WTC11 (cell line): ENCODE measurements at regions not wholly inside any gene's neighbourhood (a gene's known extent, or its start where the extent isn't known, plus 50 kb on each side); places are given as distances from the start of the nearest gene placed in this dataset.

Source experiments
- ATAC-seq: fragments of 200-7000 bp; cut with Tn5 transposase; 2 replicates; pipeline ENCODE4 v1.10.0; 2021; ENCODE audit warnings: mild to moderate bottlenecking, moderate library complexity
- CTCF ChIA-PET: fragments of 300-600 bp; sonication (Branson Sonifier 250); formaldehyde crosslinking; loops from one replicate; lab custom pipeline; 2021; ENCODE audit warnings: antibody characterized with exemption; lab: Charles Lee
- POLR2A ChIA-PET: fragments of 350-600 bp; sonication (Branson Sonifier 250); formaldehyde crosslinking; loops from one replicate; lab custom pipeline; 2021; ENCODE audit warnings: antibody characterized with exemption; lab: Charles Lee
- DNase-seq: peaks from one replicate; pipeline ENCODE4 v3.0.0; 2021; ENCODE audit warnings: low spot score
- H3K27ac Mint-ChIP-seq: 2 replicates; pipeline ENCODE4 v1.8.0; 2021; ENCODE audit warnings: mixed read lengths
- H3K27me3 Mint-ChIP-seq: 2 replicates; pipeline ENCODE4 v1.8.0; 2021; ENCODE audit warnings: low read depth, mild to moderate bottlenecking, moderate library complexity, mixed read lengths
- H3K36me3 Mint-ChIP-seq: 2 replicates; pipeline ENCODE4 v1.8.0; 2021; ENCODE audit warnings: mixed read lengths
- H3K4me1 Mint-ChIP-seq: 2 replicates; pipeline ENCODE4 v1.8.0; 2022; ENCODE audit warnings: mixed read lengths
- H3K4me3 Mint-ChIP-seq: 2 replicates; pipeline ENCODE4 v1.8.0; 2021; ENCODE audit warnings: mild to moderate bottlenecking, moderate library complexity, mixed read lengths
- H3K9me3 Mint-ChIP-seq: 2 replicates; pipeline ENCODE4 v1.8.0; 2021; ENCODE audit warnings: mixed read lengths
- FOXP1 ChIP-seq: sonication (generic); formaldehyde crosslinking; IDR thresholded peaks from 2 replicates; pipeline ENCODE4 v1.8.0; 2022; ENCODE audit warnings: missing genetic modification reagents, mild to moderate bottlenecking, moderate library complexity, borderline replicate concordance
- GABPB1 ChIP-seq: sonication (generic); formaldehyde crosslinking; IDR thresholded peaks from 2 replicates; pipeline ENCODE4 v1.8.1; 2023; ENCODE audit warnings: mild to moderate bottlenecking, missing genetic modification reagents
- GRHL2 ChIP-seq: fragments of 250-450 bp; sonication (Bioruptor Pico); IDR thresholded peaks from 2 replicates; pipeline ENCODE4 v1.8.0; 2022; ENCODE audit warnings: mild to moderate bottlenecking, moderate library complexity; ENCODE audit not compliant: insufficient replicate concordance, severe bottlenecking
- IRF2 ChIP-seq: sonication (generic); formaldehyde crosslinking; IDR thresholded peaks from 2 replicates; pipeline ENCODE4 v1.8.0; 2022; ENCODE audit warnings: low read depth, missing genetic modification reagents, borderline replicate concordance
- JAZF1 ChIP-seq: fragments of 250-450 bp; sonication (Bioruptor Pico); IDR thresholded peaks from 2 replicates; pipeline ENCODE4 v1.9.0; 2021; ENCODE audit warnings: moderate library complexity, mild to moderate bottlenecking, inconsistent platforms
- NFATC4 ChIP-seq: fragments of 250-450 bp; sonication (Bioruptor Pico); IDR thresholded peaks from 2 replicates; pipeline ENCODE4 v1.9.0; 2021; ENCODE audit warnings: mild to moderate bottlenecking
- PRRX2 ChIP-seq: fragments of 250-450 bp; sonication (Bioruptor Pico); IDR thresholded peaks from 2 replicates; pipeline ENCODE4 v1.8.0; 2021; ENCODE audit warnings: mild to moderate bottlenecking
- ZBTB21 ChIP-seq: sonication (generic); formaldehyde crosslinking; IDR thresholded peaks from 2 replicates; pipeline ENCODE4 v1.8.1; 2023; ENCODE audit warnings: mild to moderate bottlenecking, missing genetic modification reagents, borderline replicate concordance
- ZNF396 ChIP-seq: fragments of 250-450 bp; sonication (Bioruptor Pico); IDR thresholded peaks from 2 replicates; pipeline ENCODE4 v1.8.0; 2021; ENCODE audit warnings: mild to moderate bottlenecking, moderate library complexity, borderline replicate concordance
- ZNF423 ChIP-seq: fragments of 250-450 bp; sonication (Bioruptor Pico); IDR thresholded peaks from 2 replicates; pipeline ENCODE4 v2.1.2; 2022; ENCODE audit warnings: mild to moderate bottlenecking, moderate library complexity
- TF ChIP-seq, protein P1 (sequence below): sonication (generic); formaldehyde crosslinking; conservative IDR thresholded peaks from 2 replicates; pipeline ENCODE4 v1.8.1; 2022; ENCODE audit warnings: mild to moderate bottlenecking, missing genetic modification reagents
- TF ChIP-seq, protein P2 (sequence below): sonication (generic); formaldehyde crosslinking; IDR thresholded peaks from 2 replicates; pipeline ENCODE4 v1.8.1; 2023; ENCODE audit warnings: mild to moderate bottlenecking, missing genetic modification reagents
- TF ChIP-seq, protein P3 (sequence below): fragments of 250-450 bp; sonication (Bioruptor Pico); IDR thresholded peaks from 2 replicates; pipeline ENCODE4 v1.9.0; 2021; ENCODE audit warnings: mild to moderate bottlenecking
- TF ChIP-seq, protein P4 (sequence below): sonication (generic); formaldehyde crosslinking; IDR thresholded peaks from 2 replicates; pipeline ENCODE4 v1.8.1; 2023; ENCODE audit warnings: mild to moderate bottlenecking, missing genetic modification reagents, moderate library complexity
- TF ChIP-seq, protein P5 (sequence below): sonication (generic); formaldehyde crosslinking; IDR thresholded peaks from 2 replicates; pipeline ENCODE4 v1.8.0; 2023; ENCODE audit warnings: missing genetic modification reagents
- TF ChIP-seq, protein P6 (sequence below): sonication (generic); formaldehyde crosslinking; IDR thresholded peaks from 2 replicates; pipeline ENCODE4 v1.8.1; 2023; ENCODE audit warnings: mild to moderate bottlenecking, moderate library complexity, missing genetic modification reagents
- TF ChIP-seq, protein P7 (sequence below): fragments of 250-450 bp; sonication (Bioruptor Pico); IDR thresholded peaks from 2 replicates; pipeline ENCODE4 v1.9.0; 2021; ENCODE audit warnings: mild to moderate bottlenecking, borderline replicate concordance

DNA sequence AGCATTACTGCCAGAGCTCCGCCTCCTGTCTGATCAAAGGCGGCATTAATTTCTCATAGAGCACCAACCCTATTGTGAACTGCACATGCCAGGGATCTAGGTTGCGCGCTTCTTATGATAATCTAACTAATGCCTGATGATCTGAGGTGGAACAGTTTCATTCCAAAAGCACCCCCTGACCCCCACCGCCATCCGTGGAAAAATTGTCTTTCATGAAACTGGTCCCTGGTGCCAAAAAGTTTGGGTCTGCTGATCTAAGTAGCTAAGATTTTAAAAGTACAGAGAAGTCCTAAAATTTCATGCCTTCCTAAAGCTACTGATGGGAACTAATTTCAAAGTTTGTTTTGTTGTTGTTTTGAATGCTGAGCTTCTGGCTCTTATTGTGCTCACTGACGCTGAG is 281.6 kb downstream of the PRL start (continued):
- no peak for TF ChIP-seq ZNF396 (CRISPR knock-in tag)
- TF ChIP-seq FOXP1 (CRISPR knock-in tag) = no peak
- TF ChIP-seq, protein P1, sequence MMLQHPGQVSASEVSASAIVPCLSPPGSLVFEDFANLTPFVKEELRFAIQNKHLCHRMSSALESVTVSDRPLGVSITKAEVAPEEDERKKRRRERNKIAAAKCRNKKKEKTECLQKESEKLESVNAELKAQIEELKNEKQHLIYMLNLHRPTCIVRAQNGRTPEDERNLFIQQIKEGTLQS = no peak
- no peak for TF ChIP-seq ZBTB21 (CRISPR knock-in tag)
- TF ChIP-seq NFATC4 (CRISPR knock-in tag) = no peak
- TF ChIP-seq, protein P2, sequence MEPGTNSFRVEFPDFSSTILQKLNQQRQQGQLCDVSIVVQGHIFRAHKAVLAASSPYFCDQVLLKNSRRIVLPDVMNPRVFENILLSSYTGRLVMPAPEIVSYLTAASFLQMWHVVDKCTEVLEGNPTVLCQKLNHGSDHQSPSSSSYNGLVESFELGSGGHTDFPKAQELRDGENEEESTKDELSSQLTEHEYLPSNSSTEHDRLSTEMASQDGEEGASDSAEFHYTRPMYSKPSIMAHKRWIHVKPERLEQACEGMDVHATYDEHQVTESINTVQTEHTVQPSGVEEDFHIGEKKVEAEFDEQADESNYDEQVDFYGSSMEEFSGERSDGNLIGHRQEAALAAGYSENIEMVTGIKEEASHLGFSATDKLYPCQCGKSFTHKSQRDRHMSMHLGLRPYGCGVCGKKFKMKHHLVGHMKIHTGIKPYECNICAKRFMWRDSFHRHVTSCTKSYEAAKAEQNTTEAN (CRISPR knock-in tag) = no peak
- TF ChIP-seq, protein P3, sequence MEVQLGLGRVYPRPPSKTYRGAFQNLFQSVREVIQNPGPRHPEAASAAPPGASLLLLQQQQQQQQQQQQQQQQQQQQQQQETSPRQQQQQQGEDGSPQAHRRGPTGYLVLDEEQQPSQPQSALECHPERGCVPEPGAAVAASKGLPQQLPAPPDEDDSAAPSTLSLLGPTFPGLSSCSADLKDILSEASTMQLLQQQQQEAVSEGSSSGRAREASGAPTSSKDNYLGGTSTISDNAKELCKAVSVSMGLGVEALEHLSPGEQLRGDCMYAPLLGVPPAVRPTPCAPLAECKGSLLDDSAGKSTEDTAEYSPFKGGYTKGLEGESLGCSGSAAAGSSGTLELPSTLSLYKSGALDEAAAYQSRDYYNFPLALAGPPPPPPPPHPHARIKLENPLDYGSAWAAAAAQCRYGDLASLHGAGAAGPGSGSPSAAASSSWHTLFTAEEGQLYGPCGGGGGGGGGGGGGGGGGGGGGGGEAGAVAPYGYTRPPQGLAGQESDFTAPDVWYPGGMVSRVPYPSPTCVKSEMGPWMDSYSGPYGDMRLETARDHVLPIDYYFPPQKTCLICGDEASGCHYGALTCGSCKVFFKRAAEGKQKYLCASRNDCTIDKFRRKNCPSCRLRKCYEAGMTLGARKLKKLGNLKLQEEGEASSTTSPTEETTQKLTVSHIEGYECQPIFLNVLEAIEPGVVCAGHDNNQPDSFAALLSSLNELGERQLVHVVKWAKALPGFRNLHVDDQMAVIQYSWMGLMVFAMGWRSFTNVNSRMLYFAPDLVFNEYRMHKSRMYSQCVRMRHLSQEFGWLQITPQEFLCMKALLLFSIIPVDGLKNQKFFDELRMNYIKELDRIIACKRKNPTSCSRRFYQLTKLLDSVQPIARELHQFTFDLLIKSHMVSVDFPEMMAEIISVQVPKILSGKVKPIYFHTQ = no peak

DNA sequence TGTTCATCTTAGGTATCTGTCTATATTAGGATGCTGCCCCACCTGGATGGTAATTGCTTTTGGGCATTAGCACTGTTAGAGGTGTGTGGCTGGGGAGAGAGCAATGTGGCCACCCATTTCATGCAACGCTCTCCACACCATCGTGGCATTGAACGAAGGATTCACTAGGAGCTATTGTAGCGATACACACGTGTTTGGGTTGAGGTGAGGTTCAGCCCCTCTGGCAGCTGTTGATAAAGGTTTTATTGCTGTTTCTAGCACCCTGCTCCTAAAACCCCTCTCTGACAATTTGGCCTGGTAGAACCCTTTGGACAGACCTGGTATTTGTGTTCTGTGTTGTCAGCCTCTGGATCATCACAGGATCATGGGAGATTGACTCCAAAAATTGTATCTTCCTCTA is 280.9 kb downstream of the PRL start:
- TF ChIP-seq PRRX2 (no peak), ZNF423 (CRISPR knock-in tag) (no peak), GRHL2 (no peak), GABPB1 (CRISPR knock-in tag) (no peak)
- no peak for ATAC-seq
- ChIA-PET CTCF (no interaction called here), POLR2A (interaction anchor here (0.6 kb wide), 1 partner anchor 11 kb away, joined by 4 read pairs; no protein-coding TSS in a partner anchor)
- no peak for DNase-seq
- H3K4me3 Mint-ChIP-seq = no peak overlapping the region
- H3K27me3 Mint-ChIP-seq = no peaks in the 10 kb centered on the region
- H3K36me3 Mint-ChIP-seq = no peaks in the 10 kb centered on the region
- H3K27ac Mint-ChIP-seq = no peak overlapping the region; the same call in 1 of the 2 replicates
- peaks cover 14% of the 10 kb centered on the region for H3K4me1 Mint-ChIP-seq
- H3K9me3 Mint-ChIP-seq = peaks cover 5% of the 10 kb centered on the region; the same call in 1 of the 2 replicates

DNA sequence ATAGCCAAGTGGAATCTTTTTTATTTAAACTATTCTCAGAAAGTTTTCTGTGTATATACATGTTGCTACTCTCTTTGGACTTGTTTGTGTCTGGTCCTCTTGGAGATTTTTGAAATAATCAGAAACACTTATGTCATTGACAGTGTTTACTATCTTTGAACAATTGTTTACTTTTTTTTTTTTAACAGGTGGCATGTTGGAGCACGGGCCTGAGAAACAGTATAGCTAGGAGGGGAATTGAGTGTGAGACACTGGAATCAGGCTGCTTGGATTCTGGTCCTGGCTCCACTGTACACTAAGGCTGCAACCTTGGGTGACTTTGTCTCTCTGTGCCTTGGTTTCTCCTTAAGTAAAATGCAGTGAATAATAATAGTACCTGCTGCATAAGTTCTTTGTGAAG is 279.6 kb downstream of the PRL start:
- H3K4me1 Mint-ChIP-seq = peaks cover under 1% of the 10 kb centered on the region; the same call in 1 of the 2 replicates
- no peaks in the 10 kb centered on the region for H3K36me3 Mint-ChIP-seq
- ChIA-PET CTCF (no interaction called here), POLR2A (no interaction called here)
- H3K27me3 Mint-ChIP-seq = no peaks in the 10 kb centered on the region
- DNase-seq (no peak), ATAC-seq (no peak)
- peaks cover 5% of the 10 kb centered on the region for H3K9me3 Mint-ChIP-seq
- no peak overlapping the region for H3K27ac Mint-ChIP-seq
- no peak overlapping the region for H3K4me3 Mint-ChIP-seq
- TF ChIP-seq, protein P4, sequence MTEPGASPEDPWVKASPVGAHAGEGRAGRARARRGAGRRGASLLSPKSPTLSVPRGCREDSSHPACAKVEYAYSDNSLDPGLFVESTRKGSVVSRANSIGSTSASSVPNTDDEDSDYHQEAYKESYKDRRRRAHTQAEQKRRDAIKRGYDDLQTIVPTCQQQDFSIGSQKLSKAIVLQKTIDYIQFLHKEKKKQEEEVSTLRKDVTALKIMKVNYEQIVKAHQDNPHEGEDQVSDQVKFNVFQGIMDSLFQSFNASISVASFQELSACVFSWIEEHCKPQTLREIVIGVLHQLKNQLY (CRISPR knock-in tag) = no peak
- TF ChIP-seq, protein P5, sequence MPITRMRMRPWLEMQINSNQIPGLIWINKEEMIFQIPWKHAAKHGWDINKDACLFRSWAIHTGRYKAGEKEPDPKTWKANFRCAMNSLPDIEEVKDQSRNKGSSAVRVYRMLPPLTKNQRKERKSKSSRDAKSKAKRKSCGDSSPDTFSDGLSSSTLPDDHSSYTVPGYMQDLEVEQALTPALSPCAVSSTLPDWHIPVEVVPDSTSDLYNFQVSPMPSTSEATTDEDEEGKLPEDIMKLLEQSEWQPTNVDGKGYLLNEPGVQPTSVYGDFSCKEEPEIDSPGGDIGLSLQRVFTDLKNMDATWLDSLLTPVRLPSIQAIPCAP (CRISPR knock-in tag) = no peak
- TF ChIP-seq, protein P6, sequence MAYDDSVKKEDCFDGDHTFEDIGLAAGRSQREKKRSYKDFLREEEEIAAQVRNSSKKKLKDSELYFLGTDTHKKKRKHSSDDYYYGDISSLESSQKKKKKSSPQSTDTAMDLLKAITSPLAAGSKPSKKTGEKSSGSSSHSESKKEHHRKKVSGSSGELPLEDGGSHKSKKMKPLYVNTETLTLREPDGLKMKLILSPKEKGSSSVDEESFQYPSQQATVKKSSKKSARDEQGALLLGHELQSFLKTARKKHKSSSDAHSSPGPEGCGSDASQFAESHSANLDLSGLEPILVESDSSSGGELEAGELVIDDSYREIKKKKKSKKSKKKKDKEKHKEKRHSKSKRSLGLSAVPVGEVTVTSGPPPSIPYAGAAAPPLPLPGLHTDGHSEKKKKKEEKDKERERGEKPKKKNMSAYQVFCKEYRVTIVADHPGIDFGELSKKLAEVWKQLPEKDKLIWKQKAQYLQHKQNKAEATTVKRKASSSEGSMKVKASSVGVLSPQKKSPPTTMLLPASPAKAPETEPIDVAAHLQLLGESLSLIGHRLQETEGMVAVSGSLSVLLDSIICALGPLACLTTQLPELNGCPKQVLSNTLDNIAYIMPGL (CRISPR knock-in tag) = no peak
- TF ChIP-seq, protein P1 = no peak
- TF ChIP-seq, protein P7, sequence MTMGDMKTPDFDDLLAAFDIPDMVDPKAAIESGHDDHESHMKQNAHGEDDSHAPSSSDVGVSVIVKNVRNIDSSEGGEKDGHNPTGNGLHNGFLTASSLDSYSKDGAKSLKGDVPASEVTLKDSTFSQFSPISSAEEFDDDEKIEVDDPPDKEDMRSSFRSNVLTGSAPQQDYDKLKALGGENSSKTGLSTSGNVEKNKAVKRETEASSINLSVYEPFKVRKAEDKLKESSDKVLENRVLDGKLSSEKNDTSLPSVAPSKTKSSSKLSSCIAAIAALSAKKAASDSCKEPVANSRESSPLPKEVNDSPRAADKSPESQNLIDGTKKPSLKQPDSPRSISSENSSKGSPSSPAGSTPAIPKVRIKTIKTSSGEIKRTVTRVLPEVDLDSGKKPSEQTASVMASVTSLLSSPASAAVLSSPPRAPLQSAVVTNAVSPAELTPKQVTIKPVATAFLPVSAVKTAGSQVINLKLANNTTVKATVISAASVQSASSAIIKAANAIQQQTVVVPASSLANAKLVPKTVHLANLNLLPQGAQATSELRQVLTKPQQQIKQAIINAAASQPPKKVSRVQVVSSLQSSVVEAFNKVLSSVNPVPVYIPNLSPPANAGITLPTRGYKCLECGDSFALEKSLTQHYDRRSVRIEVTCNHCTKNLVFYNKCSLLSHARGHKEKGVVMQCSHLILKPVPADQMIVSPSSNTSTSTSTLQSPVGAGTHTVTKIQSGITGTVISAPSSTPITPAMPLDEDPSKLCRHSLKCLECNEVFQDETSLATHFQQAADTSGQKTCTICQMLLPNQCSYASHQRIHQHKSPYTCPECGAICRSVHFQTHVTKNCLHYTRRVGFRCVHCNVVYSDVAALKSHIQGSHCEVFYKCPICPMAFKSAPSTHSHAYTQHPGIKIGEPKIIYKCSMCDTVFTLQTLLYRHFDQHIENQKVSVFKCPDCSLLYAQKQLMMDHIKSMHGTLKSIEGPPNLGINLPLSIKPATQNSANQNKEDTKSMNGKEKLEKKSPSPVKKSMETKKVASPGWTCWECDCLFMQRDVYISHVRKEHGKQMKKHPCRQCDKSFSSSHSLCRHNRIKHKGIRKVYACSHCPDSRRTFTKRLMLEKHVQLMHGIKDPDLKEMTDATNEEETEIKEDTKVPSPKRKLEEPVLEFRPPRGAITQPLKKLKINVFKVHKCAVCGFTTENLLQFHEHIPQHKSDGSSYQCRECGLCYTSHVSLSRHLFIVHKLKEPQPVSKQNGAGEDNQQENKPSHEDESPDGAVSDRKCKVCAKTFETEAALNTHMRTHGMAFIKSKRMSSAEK (CRISPR knock-in tag) = no peak
- TF ChIP-seq ZNF396 (CRISPR knock-in tag) (no peak), JAZF1 (CRISPR knock-in tag) (no peak), IRF2 (CRISPR knock-in tag) (no peak)
- TF ChIP-seq, protein P3 = no peak
